Activated CD4-positive, alpha-beta T cell treated with anti-CD3 and anti-CD28 coated beads, Interleukin-2, amount 50 U/mL, for 4 hours (primary cell): ENCODE measurements at regions not wholly inside any gene's neighbourhood (a gene's known extent, or its start where the extent isn't known, plus 50 kb on each side); places are given as distances from the start of the nearest gene placed in this dataset.

Source experiments
- DNase-seq, 2 experiments: peaks; one replicate each; pipeline ENCODE4 v3.0.0-alpha.2; 2020

DNA sequence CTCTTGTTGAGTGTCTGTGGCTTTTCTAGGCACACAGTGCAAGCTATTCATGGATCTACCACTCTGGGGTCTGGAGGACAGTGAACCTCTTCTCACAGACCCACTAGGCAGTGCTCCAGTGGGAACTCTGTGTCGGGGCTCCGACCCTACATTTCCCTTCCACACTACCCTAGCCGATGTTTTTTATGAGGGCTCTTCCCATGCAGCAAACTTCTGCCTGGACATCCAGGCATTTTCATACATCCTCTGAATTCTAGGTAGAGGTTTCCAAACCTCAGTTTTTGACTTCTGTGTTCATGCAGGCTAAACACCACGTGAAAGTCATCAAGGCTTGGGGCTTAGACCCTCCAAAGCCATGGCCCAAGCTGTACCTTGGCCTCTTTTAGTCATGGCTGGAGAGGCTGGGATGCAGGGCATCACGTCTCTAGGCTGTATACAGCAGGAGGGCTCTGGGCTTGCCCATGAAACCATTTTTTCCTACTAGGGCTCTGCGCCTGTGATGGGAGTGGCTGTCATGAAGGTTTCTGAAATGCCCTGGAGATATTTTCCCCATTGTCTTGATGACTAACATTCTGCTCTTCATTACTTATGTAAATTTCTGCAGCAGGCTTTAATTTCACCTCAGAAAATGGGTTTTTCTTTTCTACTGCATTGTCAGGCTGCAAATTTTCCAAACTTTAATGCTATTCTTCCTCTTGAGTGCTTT, 249.8 kb upstream of the CPEB2 start:
- no peak for DNase-seq

DNA sequence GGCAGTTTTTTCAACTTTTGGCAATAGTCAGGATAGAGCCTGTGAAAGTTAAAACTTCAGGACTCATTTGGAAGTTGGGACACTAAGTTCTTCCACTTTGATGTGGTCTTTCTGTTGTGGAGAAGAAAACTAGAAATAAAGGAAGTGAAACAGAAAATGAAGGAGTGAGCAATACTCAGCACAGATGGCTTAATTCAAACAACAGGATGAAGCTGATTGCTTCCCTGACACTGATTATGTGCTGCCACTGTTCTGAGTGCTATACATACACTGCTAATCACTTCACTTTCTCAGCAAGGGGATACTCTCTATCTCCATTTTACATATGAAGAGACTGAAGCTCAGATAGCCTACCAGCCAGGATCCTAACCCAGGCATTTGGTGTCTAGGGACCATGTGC, 235.1 kb upstream of the CPEB2 start:
- no peak for DNase-seq

DNA sequence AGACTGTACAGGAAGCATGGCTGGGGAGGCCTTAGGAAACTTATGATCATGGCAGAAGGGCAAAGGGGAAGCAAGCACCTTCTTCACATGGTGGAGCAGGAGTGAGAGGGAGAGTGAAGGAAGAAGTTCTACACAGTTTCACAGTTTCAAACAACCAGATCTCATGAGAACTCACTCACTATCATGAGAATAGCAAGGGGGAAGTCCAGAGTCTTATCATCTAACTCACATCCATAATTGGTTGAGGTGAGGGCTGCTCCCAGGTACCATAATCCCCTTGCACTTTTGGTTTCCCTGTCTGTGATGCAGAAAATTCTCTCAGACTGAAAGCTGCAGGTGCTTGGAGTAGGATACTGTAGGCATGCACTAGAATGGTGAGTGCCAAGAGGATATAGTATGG, 233.8 kb upstream of the CPEB2 start:
- no peak for DNase-seq

DNA sequence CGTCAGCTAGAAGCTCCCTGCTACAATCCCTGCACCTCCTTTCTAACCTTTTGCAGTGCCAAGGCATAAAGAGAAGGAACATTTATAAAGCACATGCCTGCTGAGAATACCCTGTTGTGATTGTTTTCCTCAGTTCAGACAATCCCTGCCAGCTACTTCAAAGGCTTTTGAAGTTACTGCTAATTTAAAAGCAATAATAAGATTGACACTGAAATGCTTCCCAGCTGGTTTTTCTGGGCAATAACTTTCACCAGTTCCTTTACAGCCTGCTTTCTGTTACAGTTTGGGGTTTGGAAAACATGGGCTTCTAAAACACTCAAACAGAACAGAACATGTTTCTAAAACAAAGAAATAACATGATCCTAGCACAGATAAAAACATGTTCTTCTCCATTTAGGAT, 232.3 kb upstream of the CPEB2 start:
- no peak for DNase-seq

DNA sequence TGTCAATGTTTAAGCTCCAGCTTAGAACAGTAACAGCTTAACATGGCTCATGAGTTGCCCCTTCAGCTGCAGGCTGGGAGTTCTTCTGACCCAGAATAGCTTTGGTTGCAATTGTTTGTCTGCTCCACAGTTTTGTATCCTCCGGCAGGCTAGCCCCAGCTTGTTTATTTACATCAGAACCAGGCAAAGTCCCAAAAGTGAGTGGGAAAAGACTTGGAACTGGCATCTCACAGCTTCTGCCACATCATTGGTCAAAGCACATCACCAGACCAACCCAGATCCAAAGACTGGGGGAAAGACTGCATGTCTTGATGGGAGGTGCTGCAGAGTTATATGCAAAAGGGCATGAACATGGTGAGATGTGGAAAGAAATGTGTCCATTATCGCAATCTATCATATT, 231.2 kb upstream of the CPEB2 start:
- DNase-seq = no peak

DNA sequence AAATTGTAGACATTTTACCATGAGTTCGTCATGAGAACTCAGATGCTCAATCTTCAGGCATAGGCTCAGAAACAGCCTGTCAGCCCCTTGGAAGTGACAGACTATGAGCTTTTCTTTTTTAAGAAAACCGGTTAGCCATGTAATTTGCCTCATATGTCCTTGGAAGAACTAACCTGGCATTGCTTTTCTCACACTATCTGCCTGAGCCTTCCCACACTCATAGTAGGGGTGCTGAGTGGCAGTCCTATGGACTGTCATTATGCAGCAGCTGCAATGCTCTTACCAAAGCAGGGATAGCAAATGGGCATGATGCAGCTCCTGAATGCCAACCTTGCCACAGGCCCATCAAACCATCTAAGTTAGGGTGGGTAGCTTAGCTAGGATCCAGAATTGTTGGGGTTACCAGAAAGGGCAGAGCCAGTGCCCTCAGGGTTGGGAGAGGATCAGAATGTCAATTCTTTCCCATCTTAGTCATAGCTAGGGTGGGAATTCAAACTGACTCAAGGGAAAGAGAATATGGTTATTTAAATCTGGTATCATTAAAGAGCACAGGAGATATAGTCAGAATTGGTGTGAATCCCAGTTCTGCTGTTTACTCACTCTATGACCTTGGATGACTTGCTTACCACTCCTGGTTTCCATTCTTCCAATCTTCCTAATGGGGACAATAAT, 230.6 kb upstream of the CPEB2 start:
- DNase-seq = no peak

DNA sequence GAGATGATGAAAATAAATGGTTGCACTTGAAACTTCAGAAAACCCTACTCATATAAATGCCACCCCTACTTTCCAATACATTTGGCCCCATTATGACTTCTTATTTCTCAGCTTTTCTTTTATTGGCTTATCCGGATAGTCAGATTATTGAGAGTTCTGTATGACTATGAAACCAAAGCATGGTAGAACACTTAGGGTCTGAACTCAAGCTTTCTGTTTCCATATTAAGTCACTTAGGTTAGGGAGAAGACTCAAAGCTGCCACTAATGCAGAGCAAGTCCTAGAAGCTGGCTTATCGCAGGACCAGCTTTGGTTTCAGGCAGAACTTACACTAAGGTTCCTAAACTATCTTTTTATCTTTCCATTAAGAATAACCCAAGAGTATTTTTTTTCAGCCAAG, 229.9 kb upstream of the CPEB2 start:
- DNase-seq = no peak

DNA sequence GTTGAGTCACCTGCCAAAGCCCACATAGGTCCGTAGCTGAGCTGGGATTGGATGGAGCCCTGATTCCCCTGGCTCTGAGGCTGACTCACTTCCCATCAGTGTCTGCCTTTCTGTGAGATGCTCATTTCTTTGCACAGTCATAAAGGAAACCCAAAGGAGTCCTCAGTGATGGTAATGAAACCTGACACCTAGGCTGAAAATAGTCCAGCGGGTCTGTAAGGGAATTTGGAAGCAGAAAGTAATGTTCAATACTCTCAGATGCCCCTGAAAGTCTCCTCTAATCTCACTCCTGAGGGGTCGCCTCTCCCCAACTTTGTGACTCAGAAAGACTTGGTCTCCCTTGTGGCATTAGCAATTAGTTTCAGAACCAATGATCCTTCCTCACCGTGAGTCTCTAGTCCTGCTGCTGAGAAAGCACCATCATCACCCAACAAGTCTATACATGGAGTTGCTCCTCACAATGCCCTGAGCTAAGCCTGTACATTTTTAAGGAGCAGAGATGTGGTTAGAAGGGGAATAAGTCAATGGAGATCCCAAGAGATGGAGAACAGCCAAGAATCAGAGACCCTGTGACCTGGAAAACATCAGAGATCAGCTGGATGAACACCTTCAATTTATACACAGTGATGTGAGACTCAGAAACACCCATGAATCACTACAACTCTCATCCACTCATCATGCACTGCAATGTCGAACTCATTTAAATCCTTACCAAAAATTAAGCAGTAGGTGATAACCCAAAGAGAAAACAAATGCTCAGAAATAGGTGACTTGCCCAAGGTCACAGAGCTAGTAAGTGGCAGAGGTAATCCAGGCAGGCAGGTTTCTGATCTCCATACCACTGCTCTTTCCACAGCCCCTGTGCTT, 219.0 kb upstream of the CPEB2 start:
- no peak for DNase-seq

DNA sequence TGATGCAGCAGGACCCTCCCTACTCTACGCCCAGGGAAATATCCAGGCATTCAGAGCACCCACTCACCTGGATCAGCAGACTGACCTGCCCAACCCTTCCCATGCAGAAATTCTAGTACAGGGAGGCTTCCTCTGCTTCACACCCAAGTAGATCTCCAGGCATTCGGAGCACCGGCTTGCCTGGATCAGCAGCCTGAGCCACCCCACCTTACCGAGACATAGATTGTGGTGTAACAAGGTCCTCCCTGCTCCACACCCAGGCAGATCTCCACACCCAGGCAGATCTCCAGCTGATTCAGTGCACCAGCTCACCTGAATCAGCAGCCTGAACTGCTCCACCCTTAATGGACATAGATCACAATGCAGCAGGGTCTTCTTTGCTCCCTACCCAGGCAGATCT, 215.1 kb upstream of the CPEB2 start:
- no peak for DNase-seq

DNA sequence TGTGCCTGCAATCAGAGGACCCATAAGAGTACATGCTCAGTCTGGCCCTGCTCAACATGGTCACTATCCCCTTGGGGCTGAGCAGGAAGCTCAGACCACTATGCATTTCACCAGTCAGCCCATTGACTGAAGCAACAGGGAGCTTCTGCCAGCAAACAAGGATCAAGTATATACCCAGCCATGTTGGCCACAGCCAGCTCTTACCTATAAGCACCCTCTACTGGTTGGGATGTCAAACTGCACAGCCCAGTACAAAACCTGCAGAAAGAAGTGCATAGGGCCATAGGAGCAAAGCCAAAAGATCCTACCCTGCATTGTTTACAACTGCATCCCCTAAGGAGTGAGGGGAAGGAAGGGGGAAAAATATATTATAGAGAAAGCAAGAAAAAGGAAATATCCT, 214.4 kb upstream of the CPEB2 start:
- no peak for DNase-seq

DNA sequence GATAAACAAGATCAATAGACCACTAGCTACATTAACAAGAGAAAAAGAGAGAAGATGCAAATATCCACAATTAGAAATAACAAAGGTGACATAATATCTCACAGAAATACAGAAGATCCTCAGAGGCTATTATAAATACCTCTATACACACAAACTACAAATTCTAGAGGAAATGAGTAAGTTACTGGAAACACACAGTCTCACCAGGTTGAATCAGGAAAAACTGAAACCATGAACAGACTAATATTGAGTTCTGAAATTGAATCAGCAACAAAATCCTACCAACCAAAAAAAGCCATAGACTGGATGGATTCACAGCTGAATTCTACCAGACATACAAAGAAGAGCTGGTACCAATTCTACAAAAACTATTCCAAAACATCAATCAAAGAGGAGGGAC, 211.8 kb upstream of the CPEB2 start:
- no peak for DNase-seq

DNA sequence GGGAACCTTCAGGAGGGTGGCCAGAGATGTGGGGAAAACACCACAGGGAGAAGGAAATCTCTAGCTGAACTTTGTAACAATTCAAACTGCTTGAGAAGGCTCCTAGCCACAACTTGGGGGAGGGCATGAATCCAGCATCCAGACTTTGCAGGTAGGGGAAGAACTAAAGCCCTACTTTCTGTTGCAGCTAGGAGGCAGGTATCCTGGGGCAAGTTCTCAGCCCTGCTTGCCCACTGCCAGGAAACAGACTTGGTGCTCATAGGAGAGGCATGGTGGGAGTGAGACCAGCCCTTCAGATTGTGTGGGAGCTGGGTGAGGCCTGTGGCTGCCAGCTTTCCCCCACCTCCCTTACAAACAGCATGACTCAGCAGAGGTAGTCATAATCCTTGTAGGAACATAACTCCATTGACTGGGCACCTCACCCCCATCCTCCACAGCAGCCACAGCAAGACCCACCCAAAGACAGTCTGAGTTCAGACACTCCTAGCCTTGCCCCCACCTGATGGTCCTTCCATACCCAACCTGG, 209.5 kb upstream of the CPEB2 start:
- no peak for DNase-seq

DNA sequence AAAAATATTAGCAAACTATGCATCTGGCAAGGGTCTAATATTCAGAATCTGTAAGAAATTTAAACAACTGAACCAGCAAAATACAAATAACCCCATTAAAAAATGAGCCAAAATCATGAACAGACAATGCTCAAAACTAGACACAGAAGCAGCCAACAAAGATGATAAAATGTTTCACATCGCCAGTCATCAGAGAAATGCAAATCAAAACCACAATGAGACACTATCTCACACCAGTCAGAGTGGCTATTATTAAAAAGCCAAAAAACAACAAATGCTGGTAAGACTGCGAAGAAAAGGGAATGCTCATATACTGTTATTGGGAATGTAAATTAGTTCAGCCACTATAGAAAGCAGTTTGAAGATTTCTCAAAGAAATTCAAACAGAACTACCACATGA, 201.3 kb upstream of the CPEB2 start:
- no peak for DNase-seq

DNA sequence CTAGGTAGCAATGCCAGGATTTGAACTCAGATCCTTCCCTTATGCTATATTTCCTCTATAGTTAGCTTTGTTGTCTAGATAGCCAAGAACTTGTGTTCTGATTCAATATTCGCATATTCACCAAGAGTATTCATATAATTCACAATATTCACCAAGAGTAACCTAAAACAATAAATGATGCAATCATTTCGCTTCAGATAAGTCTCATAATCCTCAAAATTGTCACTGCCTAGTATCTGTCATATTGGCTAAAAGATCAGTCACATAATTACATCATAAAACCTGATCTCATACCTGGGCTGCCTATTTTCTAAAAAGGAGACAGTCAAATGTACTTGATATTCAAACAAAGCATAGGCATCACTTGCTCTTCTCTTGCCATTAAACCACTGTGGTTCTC, 199.7 kb upstream of the CPEB2 start:
- DNase-seq = no peak

DNA sequence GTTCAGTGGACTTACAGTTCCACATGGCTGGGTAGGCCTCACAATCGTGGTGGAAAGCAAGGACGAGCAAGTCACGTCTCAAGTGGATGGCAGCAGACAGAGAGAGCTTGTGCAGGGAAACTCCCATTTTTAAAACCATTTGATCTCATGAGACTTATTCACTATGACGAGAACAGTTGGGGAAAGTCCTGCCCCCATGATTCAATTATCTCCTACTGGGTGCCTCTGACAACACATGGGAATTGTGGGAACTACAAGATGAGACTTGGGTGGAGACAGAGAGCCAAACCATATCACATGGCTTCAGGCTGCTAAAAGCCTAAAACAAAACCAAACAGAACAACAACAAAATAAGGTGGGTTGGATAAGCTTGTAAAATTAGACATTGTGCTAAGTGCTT, 194.4 kb upstream of the CPEB2 start:
- DNase-seq = no peak

DNA sequence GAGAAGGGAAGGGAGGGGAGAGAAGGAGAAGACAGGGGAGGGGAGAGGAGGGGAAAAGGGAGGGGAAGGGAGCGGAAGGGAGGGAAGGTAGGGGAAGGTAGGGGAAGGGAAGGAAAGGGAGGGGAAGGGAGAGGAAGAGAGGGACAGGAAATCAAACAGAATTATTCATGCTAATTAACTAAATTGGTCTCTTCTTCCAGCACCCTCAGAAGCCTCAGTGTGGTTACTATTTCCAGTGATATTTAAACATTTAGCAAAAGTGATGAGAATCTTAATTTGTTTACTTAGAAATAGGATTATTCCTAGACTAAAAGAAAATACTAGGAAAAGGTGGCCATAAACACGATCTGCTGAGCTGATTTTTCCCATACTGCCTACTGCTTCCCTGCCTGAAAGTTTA, 193.1 kb upstream of the CPEB2 start:
- DNase-seq = no peak

DNA sequence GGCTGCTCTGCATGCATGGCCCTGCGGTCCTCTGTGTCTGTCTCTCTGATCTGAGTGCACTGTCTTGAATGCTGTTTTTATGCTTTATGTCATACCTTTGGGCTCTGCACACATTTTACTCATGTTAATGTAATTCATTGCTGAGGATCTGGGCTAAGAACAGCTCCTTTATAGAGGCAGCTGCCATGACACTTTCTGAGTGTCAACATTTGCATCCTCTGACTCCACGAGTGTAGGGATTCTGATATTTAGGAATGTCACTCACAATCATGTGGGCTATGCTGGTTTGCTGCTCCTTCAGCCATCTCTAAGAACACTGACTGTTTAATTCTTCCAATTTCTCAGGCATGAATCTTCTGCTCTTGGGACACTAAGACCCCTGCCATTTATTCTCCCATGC, 192.2 kb upstream of the CPEB2 start:
- no peak for DNase-seq

DNA sequence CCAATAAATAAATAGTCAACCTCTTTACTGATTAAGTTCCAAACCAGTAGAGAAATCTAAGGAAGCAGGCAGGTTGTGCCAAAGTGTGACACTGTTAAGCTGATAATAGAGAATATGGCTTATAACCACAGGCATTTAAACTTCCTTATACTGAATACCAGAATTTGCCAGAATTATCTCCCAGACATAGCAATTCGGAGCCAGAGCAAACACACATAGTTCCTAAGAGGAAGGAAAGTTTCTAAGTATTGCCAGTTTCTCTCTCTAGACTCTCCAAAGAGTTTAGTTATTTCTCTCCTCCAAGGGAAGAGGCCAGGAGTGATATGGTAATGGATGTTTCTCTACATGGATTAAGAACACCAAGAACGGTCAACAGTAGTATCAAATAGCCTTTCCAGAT, 191.7 kb upstream of the CPEB2 start:
- DNase-seq = no peak

DNA sequence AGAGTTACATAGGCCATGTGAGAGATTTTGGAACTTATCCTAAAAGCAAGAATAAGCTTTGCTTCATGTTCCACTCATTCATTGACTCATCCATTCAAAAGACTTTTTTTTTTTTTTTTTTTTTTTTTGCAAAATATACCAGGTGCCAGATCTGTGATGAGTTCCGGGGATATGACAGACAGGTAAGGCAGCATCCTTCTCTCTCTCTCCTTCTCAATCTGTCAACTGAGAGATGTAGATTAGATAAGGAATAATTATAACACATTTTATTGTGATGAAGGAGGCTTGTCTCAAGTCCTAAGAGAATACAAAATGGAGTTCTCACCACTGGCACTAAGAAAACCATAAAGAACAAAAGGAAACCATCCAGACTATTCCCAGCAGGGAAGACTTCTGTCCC, 190.2 kb upstream of the CPEB2 start:
- no peak for DNase-seq

DNA sequence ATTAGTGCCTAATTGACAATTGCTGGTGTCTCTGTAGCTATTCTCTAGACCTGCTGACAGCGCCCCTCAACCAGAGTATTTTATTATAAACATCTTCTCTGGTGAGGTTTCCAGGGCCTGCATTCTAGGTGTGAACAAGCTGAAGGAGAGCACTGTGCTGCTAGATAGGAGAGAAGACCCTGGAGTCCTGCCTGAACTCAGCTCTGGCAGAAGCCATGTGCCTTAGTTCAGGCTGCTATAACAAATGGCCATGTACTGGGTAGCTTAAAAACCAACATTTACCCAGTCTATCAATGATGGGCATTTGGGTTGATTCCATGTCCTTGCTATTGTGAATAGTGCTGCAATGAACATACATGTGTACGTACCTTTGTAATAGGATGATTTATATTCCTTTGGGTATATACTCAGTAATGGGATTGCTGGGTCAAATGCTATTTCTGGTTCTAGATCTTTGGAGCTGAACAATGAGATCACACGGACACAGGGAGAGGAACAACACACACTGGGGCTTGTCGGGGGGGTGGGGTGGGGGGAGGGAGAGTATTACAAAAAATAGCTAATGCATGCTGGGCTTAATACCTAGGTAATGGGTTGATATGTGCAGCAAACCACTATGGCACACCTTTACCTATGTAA, 185.5 kb upstream of the CPEB2 start:
- no peak for DNase-seq

DNA sequence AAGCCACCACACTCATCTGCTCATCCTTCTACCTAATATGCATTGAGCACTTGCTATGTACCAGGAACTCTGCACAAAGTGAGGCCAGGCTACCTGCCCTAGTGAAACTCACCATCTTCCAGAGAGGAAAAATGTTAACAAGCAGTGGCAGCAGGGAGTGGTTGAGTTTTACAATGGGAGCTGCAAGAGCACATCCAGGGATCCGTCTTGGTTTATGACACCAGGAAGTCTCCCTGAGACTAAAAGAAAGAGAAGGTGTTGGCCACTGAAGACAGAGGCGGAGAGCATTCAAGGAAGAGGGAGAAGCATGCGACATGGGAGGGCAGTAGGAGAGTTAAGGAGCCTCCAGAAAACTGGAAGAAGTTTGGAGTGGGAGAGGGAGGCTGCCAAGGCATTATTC, 178.1 kb upstream of the CPEB2 start:
- no peak for DNase-seq

DNA sequence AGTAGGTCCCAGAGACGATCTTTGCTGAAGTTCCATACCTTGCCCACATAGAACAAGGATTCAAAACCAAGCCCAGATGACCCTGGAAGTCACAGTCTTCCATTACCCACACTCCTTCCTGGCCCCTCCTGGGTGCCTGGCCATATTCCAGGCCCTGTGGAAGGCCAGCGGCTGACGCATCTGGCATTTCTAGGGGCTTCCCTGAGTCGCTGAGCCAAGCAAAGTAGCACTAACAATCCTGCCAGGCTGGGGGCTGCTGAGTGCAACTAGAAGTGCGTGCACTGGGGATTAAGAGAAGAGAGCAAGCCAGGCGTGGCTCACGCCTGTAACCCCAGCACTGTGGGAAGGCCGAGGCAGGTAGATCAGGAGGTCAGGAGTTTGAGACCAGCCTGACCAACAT, 175.2 kb upstream of the CPEB2 start:
- DNase-seq = no peak

DNA sequence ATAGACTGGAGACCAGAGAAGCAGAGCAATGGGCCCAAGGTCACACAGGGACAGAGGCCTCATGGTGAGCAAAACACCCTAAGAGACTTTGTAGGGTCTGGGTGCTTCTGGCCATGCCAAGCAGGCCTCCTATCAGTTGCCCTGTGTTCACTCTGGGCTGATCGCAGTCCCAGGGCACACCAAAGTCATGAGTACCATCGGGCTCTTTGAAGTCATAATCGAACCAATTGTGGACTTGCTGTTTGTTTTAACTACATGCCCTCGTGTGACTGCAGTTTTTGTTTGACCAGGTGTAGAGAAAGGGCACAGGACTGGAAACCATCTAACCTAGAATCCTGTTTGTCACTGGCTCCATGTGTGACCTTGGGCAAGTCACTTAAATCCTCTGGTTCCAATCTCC, 172.5 kb upstream of the CPEB2 start:
- DNase-seq = no peak
